GM18870 (cell line): ENCODE measurements at regions not wholly inside any gene's neighbourhood (a gene's known extent, or its start where the extent isn't known, plus 50 kb on each side); places are given as distances from the start of the nearest gene placed in this dataset.

Experiments used
- ATAC-seq: cut with Tn5 transposase; IDR thresholded peaks from one replicate; pipeline ENCODE4 v1.9.1; 2021; ENCODE audit warnings: moderate library complexity; ENCODE audit not compliant: unreplicated experiment

DNA sequence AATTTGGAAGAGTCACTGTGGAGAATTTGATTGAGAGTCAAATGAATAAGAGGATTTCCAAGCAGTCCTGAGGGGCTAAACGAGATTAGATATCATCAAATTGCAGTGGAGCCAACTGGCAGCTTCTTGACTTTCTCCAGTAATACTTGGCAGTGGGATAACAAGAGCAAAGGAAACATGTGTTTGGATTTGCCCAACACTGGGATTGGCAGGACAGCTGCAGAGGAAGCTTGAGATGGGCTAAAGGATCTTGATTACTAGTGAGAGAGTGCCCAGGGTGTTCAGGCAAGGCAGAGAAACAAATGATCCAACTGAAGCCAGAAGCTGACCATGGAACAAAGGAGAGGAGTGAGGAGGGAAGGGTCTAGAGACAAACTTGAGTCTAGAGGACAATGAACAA, 356.0 kb upstream of the ISL1 start:
- ATAC-seq: no peak

DNA sequence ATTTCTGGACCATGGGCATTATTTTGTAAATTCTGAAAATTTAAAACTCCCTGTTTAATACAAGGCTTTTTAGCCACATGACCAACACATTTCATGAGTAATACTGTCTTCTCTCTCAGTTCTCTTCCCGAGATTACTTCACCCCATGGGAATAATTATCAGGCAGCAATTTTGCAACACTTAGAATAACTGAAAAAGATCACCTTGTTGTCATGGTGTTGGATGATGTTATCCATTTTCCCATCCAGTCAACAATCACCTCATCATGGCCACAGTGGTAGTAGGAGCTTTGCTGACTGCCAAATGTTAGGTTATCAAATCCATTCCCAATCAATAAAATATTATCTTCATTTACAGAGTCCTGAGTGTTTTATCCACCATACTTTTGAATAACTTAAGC, 354.9 kb upstream of the ISL1 start:
- ATAC-seq: no peak

DNA sequence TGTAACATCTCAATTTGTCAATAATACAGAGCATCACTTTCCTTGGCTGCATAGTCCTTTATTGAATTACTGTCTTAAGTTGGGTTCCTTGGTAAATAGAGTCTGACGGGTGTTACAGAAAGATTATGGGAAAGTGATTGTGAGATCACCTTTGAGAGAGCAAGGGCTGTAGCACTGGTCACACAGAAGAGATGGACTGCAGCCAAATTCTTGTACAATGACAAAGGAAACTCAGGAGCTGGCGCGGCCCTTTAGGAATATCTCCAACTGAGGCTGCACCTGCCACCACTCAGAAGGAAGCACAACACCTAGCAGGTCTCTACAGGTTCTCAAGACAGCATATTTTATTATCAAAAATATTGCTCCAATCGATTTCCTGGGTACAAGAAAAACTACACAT, 350.0 kb upstream of the ISL1 start:
- no peak for ATAC-seq

DNA sequence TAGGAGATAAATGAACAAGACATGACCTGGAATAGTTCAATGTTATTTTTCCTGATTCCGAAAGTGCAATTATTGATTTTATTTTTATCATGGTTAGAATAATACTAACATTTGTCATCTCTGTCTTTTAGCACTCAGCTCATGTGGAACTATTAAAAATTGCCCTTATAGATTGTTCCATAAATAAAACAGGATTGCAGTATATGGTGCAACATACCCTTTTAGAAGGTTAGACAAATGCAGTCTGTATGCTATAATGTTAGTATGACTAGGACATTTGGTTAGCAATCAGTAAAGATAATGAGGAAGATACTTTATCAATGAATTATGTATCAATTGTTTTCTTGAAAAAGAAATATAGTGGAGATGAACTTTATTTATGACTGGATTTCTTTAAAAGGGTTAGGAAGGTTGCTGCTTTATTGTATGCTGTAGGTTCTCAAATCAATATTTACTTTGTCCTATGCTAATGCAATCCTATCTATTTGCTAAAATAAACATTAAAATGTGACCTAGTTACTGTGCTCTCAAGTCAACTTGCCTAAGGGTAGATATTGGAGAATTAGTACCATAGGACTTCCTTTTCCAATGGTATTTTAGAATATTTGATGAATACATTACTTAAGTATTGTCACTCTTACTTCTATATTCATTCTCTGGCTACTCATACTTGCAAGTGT, 348.9 kb upstream of the ISL1 start:
- no peak for ATAC-seq

DNA sequence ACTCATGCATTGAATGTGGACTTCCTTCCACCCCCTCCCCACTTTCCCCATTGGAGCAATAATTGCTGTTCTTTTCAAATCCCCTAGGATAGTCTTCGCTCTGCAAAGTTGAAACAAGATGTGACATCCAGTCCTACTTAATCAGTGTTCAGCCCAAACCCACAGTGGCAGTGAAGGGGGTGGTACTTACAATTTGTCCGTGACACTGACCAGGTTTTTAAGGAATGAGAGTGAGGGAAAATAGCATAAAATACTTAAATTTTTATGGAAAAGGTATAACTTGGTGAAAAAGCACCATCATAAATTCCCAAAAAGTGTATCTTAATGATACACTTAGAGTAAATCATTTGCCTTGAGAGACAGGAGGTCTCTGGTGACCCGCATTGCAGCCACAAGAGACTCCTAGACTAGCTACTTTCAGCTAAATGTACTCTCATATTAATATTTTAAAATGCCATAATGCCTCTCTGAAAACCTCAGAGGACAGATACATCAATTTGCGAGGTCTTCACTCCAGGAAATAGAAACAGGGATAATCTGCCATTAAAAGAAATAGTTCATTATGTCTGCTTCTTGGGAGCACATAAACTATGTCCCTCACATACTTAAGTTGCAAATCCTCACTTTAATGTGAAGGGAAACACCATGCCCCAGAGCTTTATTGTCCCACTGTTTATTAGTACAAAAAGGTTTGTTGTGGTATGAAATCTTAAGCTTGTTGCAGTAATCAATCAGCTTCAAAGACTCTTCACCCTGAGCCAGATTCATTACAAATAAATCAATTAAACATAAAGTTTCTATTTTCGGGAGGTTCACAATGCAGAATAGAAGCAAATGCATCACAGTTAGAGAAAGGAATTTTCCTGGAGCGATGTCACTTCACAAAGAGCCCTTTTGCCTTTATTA, 343.6 kb upstream of the ISL1 start:
- ATAC-seq: no peak

DNA sequence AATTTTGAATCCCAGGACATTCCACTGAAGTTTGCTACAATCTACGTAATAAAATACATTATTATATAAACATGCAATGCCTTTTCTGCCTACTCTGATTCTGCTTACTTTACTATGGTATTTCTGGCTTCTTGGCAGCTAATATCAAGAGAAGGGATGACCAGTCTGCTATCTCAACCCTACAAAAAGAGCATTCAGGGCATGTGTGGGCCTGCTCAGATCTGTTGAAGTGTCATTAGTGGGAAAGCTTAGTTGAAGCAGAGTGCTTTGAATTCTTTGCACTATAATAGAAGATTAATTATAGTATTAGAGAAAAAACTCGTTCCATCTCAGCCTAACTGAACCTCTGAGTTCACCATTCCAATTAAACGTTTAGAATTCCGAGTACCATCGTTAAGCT, 339.5 kb upstream of the ISL1 start:
- ATAC-seq: no peak

DNA sequence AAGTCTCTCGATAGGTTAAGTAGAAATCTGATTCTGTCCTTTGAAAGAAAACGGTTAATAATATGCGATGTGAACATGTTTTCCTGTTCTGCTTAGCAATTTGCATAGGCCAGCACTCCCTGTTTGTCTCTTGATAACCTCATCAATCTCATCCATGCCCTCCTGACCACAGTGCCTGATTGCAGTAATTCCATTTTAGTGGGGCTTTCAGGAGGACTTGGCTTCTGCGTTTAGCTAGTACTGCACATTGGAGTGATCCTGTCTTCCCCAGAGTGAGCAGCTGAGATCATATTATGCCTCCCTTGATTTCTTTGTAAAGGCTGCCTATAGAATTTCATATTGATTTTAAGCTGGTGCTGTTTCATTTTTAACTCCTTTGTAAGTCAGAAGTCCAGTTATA, 335.9 kb upstream of the ISL1 start:
- no peak for ATAC-seq

DNA sequence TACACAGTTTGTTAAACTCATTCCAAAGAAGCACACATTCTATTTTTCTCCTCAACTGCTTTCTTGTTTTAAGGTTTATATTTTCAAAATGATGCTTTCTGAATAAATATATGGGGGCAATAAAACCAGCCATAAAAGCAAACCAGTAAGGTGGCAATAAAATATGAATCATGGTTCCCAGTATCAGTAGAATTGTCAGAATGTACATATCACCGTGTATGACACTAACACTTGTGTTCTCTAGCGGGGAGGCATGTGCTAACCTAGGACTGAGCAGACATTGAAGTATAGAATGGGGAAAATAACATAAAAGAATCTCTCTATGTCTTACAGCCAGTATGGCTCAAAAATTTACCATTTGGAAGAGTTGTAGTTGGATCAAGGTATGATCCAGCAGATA, 329.9 kb upstream of the ISL1 start:
- ATAC-seq: no peak

DNA sequence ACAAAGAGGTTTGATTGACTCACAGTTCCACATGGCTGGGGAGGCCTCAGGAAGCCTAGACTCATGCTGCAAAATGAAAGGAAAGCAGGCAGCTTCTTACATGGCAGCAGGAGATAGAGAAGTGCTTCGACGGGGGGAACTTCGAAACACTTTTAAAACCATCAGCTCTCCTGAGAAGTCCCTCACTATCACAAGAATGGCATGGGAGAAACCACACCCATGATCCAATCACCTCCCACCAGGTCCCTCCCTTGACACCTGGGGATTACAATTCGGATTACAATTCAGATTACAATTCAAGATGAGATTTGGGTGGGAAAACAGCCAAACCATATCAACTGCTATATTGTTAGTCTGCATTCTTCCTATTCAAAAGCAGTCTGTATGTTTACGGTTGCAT, 322.3 kb upstream of the ISL1 start:
- no peak for ATAC-seq

DNA sequence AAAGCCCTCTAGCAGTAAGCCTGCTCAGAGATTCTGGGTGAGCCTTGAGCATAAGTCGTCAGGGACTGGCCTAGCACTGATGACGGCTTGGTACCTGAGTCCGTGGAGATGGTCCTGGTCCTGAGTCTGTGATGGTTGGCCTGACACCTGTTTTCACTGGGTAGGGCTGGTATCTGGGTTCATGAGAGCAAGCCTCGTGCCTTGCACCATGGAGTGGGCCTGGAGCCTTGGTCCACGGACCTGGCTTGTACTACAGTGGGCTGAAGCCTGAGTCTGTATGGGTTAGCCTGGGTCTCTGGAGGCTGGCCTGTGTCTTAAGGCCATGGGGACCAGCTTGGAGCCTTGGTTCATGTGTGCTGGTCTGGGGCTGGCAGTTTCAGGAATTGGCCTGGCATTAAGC, 310.3 kb upstream of the ISL1 start:
- no peak for ATAC-seq

DNA sequence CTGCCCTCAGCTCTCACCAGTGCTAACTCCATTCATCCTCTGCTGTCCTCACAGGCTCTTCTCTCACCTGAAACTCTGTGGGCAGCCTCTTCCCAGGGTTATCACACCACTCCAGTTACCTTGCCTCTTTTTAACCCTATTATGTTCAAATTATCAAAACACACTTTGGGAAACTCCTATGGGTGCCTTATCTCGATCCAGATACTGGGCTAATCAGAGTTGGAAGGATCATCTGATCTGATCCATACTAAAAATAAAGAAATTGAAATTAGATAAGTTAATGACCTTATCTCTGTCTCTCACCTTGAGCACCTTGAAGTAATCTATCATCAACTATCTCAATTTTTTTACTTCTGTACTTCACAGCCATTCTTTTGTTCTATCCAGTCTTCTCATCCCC, 300.5 kb upstream of the ISL1 start:
- ATAC-seq: no peak

DNA sequence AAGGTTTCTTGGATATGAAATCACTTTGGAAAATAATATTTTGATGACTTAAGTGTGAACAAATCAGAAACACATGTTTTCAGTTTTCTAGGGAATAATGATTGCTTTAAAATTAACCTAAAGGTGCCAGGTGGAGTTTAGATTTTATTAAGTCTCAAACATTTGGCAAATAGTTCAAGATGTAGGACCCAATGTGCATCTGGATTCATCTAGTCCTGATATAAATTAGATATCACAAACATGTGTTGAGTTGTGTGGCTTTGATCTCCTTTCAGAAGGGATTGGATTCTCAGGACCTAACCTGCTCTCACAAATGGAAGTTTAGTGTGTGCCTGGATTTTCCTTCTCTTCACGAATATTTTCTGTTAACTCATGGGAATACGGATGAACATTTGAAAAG, 291.4 kb upstream of the ISL1 start:
- ATAC-seq: no peak

DNA sequence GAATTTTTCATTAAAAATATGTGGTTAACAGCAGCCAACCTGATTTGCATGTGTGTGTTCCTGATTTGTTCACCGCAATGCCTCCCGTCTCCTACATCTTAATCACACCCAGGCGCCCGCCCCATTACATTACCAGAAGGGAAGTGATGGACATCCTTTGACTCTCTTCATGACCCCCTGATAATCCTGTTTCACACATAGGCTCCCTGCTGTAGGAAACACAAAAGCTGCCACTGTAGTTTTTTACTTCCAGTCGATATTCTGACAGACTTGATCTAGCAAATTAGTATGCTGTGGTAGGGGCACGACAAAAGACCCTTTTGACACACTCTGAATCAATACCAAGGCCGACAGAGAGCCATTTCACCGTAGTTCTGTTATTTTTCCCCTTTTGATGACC, 287.8 kb upstream of the ISL1 start:
- no peak for ATAC-seq

DNA sequence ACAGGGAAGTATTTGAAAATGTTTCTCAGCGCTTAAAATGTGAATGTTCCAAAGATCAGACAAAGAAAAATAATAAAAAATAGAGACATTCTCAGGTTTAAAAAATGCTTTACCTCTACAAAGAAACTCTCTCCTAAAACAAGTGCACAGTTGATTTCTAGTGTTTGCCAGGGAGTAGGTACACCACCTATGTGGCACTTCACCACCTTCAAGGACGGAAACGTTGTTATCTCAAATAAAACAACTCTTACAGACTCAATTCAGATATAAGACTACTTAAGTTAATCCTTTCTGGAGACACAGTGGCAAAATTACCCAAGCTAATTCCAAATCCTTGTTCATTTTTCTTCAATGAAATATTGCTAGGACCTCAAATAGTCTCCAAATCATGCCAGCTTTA, 286.4 kb upstream of the ISL1 start:
- no peak for ATAC-seq

DNA sequence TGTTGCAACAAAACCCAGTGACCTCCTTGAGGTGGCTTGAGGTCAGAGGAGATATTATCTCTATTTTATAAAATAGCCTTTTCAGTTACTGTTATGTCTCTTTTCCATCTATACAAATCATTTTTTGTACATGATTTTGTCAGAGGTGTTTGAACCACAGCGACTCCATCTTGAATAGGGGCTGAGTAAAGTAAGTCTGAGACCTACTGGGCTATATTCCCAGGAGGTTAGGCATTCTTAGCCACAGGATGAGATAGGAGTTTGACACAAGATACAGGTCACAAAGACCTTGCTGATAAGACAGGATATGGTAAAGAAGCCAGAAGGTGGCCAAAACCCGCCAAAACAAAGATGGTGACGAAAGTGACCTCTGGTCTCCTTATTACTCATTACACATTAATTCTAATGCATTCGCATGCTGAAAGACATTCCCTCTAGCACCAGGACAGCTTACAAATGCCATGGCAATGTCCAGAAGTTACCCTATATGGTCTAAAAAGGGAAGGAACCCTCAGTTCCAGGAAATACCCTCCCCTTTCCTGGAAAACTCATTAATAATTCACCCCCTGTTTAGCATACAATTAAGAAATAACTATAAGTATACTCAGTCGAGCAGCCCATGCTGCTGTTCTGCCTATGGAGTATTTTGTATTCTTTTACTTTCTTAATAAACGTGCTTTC, 283.9 kb upstream of the ISL1 start:
- no peak for ATAC-seq

DNA sequence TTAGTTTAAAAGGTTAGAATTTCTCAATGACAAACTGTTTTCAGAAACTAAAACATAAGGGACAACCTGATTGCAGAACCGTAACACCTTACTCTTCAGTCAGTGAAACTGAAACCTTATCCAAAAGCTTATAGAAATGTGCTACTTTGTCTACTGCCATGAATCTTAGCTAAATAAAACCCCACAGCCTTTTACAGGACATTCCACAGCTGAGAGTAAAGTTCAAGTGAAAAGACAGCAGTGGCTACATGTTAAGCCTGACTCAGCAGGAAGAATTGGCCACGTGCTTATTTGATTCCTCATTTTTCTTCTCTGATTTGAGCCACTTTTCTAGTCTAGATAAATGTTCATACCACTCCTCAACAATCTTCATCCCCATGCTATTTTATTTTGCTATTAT, 278.7 kb upstream of the ISL1 start:
- no peak for ATAC-seq

DNA sequence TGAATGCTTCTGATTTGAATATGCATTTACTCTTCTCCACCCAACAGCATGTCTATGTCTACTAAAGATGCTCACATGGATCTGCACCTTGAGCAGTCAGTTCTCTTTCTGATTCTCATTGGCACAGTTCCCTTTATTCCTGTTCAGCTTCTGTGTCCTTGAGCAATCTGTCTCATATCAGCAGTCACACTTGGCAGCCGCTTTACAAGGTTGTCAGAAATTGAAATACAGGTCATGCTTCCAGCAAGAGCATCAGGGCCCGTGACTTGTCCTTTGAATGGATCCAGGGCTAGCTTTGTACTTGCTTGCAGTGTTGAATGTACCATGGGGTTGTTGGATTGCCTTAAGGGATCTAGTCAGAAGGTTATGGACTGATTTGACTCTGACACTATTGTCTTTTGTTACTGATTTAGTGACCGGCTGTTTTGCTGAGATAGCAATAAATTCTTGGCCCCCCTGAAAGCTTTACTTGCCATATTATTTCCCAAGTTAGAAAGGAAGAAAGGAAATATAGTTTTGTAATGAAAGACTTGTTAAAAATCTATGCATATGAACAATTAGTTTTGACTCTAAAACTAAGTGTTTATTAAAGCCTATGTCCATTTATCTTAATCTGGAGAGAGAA, 273.4 kb upstream of the ISL1 start:
- no peak for ATAC-seq

DNA sequence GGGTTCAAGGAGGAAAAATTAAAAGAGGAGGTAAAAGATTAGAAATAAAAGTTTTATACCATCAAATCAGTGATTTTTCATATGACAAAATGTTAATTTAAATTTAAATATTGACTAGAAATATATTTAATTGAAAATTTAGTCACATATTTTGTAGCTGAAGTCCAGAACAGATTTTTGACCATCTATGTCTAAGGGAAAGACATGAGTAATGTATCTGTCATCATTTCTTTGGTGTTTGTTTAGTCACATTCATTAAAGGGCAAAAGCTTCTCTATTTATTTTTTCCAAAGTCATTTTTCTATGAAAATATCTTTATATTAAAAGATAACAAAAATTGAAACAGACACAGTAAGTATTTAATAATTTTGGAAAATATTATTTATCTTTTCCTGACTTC, 252.0 kb upstream of the ISL1 start:
- ATAC-seq: no peak

DNA sequence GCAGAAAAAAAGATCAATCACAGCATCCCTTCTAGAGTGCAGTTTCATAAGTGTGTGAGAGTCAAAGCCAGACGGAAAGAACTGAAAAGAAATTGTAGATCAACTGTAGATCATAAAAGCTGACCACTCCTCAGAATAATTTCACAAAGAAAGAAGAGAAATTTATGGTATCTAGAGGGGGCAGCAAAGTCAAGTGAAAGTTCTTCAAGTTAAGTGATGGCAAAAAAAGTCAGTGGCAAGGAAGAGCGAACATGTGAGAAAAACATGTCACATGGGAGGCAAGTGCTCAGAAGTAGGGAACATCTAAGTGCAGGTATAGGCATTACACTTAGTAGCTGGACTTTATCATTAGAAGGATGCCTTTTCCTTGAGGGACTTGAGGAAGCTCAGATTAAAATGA, 245.1 kb upstream of the ISL1 start:
- no peak for ATAC-seq

DNA sequence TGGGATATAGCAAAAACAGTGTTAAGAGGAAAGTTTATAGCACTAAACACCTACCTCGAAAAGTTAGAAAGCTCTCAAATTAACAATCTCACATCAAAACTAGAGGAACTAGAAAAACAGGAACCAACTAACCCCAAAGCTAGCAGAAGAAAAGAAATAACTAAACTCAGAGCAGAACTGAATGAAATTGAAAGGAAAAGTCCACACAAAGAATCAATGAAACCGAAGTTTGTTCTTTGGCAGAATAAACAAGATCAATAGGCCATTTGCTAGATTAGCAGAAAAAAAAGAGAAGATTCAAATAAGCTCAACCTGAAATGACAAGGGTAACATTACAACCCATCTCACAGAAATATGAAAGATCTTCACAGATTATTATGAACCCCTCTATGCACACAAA, 234.8 kb upstream of the ISL1 start:
- no peak for ATAC-seq

DNA sequence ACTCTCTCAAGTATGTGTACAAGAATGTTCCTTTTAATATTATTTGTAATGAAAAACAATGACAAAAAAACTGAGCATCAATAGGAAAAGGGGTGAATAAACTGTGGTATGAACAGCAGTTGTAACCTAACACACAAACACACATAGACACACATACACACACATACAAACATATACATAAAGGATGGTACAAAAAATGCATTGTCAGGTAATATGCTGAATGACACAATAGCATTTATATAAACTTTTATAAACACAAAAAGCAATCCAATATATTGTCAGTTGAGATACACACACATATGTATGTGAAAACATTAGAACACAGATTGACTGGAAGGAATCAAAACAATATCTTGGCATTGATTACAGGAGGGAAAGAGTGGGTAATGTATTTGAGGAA, 227.0 kb upstream of the ISL1 start:
- ATAC-seq: no peak

DNA sequence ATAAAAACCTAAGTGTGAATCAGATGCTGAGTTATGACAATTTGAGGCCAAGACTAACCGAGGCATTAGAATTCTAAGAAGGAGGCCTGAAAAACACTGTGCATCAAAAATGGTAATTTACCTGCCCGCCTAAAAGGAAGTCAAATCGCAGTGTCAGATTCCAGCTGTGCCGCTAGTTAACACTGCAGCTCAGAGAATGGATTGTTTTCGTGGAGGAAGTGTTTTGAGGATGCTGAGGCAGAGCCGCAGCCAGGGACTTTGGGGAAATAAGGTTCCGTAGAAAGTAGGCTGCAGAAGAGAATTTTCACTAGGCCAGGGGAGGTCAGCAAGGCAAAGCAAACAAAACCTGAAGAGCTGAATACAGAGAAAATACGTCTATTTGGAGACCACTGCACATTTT, 226.4 kb upstream of the ISL1 start:
- ATAC-seq: no peak
